KMS-11 (cell line): ENCODE measurements at regions not wholly inside any gene's neighbourhood (a gene's known extent, or its start where the extent isn't known, plus 50 kb on each side); places are given as distances from the start of the nearest gene placed in this dataset.

Experiments used
- H2AFZ ChIP-seq: fragments of 200-600 bp; sonication (generic); 2 replicates; pipeline ENCODE4 v1.6.1; 2016; ENCODE audit warnings: antibody characterized with exemption, mixed run types, low read depth
- H3K27ac ChIP-seq: fragments of 200-600 bp; sonication (generic); 2 replicates; pipeline ENCODE4 v1.6.1; 2016; ENCODE audit warnings: mild to moderate bottlenecking, mixed run types
- H3K27me3 ChIP-seq: fragments of 200-600 bp; sonication (generic); 2 replicates; pipeline ENCODE4 v1.6.1; 2017; ENCODE audit warnings: mild to moderate bottlenecking, low read depth, mixed run types, moderate library complexity; ENCODE audit not compliant: insufficient read depth
- H3K36me3 ChIP-seq: fragments of 200-600 bp; sonication (generic); 2 replicates; pipeline ENCODE4 v1.6.1; 2017; ENCODE audit warnings: mild to moderate bottlenecking, mixed run types; ENCODE audit not compliant: insufficient read depth
- H3K4me1 ChIP-seq: fragments of 200-600 bp; sonication (generic); 2 replicates; pipeline ENCODE4 v1.6.1; 2016; ENCODE audit warnings: mild to moderate bottlenecking, low read depth, mixed run types; ENCODE audit not compliant: poor library complexity, severe bottlenecking
- H3K4me2 ChIP-seq: fragments of 200-600 bp; sonication (generic); 2 replicates; pipeline ENCODE4 v1.7.0; 2016; ENCODE audit warnings: mild to moderate bottlenecking, mixed run types
- H3K4me3 ChIP-seq: fragments of 200-600 bp; sonication (generic); IDR thresholded peaks from 2 replicates; pipeline ENCODE4 v1.6.1; 2017; ENCODE audit warnings: low read depth, low read length, mixed read lengths; ENCODE audit not compliant: insufficient read depth
- H3K79me2 ChIP-seq: fragments of 200-600 bp; sonication (generic); 2 replicates; pipeline ENCODE4 v1.6.1; 2016; ENCODE audit warnings: low read depth, mixed run types; ENCODE audit not compliant: insufficient read depth
- H3K9ac ChIP-seq: fragments of 200-600 bp; sonication (generic); 2 replicates; pipeline ENCODE4 v1.6.1; 2016; ENCODE audit warnings: mild to moderate bottlenecking, mixed run types
- H4K20me1 ChIP-seq: fragments of 200-600 bp; sonication (generic); 2 replicates; pipeline ENCODE4 v1.6.1; 2016; ENCODE audit warnings: mild to moderate bottlenecking, mixed run types; ENCODE audit not compliant: insufficient read depth
- CTCF ChIP-seq: fragments of 200-600 bp; sonication (generic); conservative IDR thresholded peaks from 2 replicates; pipeline ENCODE4 v1.6.1; 2017; ENCODE audit warnings: low read depth, mild to moderate bottlenecking, antibody characterized with exemption, low read length, moderate library complexity, mixed read lengths

GRCh38 chr17:71488851-71489250 lies 632.0 kb upstream of the SOX9 start:
- Histone ChIP-seq H3K27ac (no peak overlapping the region), H3K27me3 (no peaks in the 10 kb centered on the region), H3K36me3 (no peaks in the 10 kb centered on the region), H3K4me2 (no peak overlapping the region), H3K9ac (no peak overlapping the region), H3K4me1 (no peaks in the 10 kb centered on the region), H2AFZ (no peak overlapping the region), H3K4me3 (no peak overlapping the region), H4K20me1 (no peaks in the 10 kb centered on the region), H3K79me2 (no peaks in the 10 kb centered on the region)
- no peak for TF ChIP-seq CTCF

- Histone ChIP-seq H3K27me3 (no peaks in the 10 kb centered on the region), H3K4me1 (peaks cover 36% of the 10 kb centered on the region), H3K9ac (no peak overlapping the region), H4K20me1 (no peaks in the 10 kb centered on the region), H2AFZ (no peak overlapping the region), H3K4me2 (no peak overlapping the region; the same call in 1 of the 2 replicates), H3K36me3 (no peaks in the 10 kb centered on the region), H3K79me2 (no peaks in the 10 kb centered on the region), H3K4me3 (no peak overlapping the region), H3K27ac (no peak overlapping the region)
- TF ChIP-seq CTCF = no peak
Observed at GRCh38 chr17:71494062-71494855, 626.6 kb upstream of the SOX9 start.

GRCh38 chr17:71495420-71495819 lies 625.4 kb upstream of the SOX9 start:
- H3K27me3 ChIP-seq = no peaks in the 10 kb centered on the region
- H4K20me1 ChIP-seq = no peaks in the 10 kb centered on the region
- H3K79me2 ChIP-seq = no peaks in the 10 kb centered on the region
- H3K4me3 ChIP-seq = no peak overlapping the region
- no peak overlapping the region for H2AFZ ChIP-seq
- TF ChIP-seq CTCF = no peak
- H3K9ac ChIP-seq = no peak overlapping the region
- H3K27ac ChIP-seq = no peak overlapping the region; the same call in 1 of the 2 replicates
- no peaks in the 10 kb centered on the region for H3K36me3 ChIP-seq
- peak overlapping the region; percentile 38; the same call in 1 of the 2 replicates for H3K4me2 ChIP-seq
- H3K4me1 ChIP-seq = peaks cover 36% of the 10 kb centered on the region

- no peak for TF ChIP-seq CTCF
- Histone ChIP-seq H3K4me1 (peaks cover 36% of the 10 kb centered on the region), H3K36me3 (no peaks in the 10 kb centered on the region), H3K4me3 (no peak overlapping the region), H3K9ac (no peak overlapping the region), H3K27ac (0 out of 2 replicates have a peak overlapping the region, but pooled peaks have one; percentile 10), H4K20me1 (no peaks in the 10 kb centered on the region), H3K4me2 (peak overlapping the region; percentile 38), H2AFZ (no peak overlapping the region), H3K27me3 (no peaks in the 10 kb centered on the region), H3K79me2 (no peaks in the 10 kb centered on the region)
Observed at GRCh38 chr17:71496552-71496951, 624.3 kb upstream of the SOX9 start.
